ENCODE measurements at regions not wholly inside any gene's neighbourhood (a gene's known extent, or its start where the extent isn't known, plus 50 kb on each side); places are given as distances from the start of the nearest gene placed in this dataset.

DNA sequence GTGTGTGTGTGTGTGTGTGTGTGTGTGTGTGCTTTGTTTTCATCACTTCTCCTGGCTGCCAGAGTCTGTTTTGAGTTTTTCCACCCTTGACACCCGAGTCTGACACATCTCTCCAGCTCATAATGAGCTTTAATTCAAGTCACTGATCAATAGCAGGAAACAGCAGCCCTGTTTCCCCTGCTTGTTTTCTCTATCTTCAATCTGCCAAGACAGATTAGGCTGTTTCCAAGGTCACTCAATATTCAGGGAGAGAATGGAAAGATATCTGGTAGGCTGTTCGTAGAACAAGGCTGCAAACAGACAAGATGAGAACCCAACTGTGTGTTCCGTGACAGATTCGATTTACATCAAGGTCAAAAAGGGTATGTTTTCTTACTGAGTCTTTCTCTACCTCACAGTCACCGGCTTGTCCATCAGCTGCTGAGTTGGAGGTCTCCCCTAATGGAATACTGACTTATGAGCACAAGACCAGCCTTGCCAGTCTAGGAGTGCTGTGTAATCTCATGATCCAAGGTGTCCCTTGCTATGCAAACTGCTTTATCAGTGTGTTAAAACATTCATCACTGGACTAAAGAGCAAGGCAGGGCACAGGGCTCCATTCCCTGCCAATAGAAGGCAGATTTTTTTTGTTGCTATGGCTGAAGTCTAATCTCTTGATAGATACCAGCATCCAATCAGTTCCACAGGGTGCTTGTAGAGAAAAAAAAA is 187.9 kb upstream of the LMCD1 start:
- TF ChIP-seq POLR2A (IDR thresholded peaks at IDR 0.05) = no peak
- TF ChIP-seq, protein P1, sequence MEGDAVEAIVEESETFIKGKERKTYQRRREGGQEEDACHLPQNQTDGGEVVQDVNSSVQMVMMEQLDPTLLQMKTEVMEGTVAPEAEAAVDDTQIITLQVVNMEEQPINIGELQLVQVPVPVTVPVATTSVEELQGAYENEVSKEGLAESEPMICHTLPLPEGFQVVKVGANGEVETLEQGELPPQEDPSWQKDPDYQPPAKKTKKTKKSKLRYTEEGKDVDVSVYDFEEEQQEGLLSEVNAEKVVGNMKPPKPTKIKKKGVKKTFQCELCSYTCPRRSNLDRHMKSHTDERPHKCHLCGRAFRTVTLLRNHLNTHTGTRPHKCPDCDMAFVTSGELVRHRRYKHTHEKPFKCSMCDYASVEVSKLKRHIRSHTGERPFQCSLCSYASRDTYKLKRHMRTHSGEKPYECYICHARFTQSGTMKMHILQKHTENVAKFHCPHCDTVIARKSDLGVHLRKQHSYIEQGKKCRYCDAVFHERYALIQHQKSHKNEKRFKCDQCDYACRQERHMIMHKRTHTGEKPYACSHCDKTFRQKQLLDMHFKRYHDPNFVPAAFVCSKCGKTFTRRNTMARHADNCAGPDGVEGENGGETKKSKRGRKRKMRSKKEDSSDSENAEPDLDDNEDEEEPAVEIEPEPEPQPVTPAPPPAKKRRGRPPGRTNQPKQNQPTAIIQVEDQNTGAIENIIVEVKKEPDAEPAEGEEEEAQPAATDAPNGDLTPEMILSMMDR (IDR thresholded peaks at IDR 0.05) = no peak
